Stomach (tissue), 8 donors: ENCODE measurements at regions not wholly inside any gene's neighbourhood (a gene's known extent, or its start where the extent isn't known, plus 50 kb on each side); places are given as distances from the start of the nearest gene placed in this dataset.
A peak's percentile ranks its signal among the peaks of the same experiment; 100 is the strongest.
"Not testable (repeated sequence)": the region's sequence is repeated elsewhere in the genome, so short reads cannot be mapped to it uniquely, and the experiment has no call there.

Source experiments
- DNase-seq, 2 donors: peaks; one replicate each; pipeline versions ENCODE4 v3.0.0 to v3.0.0-alpha.2; 2013 to 2019
- H3K27ac ChIP-seq, 5 donors: fragments of 200-600 bp in 4 of 5; sonication (generic) in 4 of 5; one replicate each; pipeline ENCODE4 v1.5.1; 2013 to 2019; ENCODE audit warnings: mild to moderate bottlenecking in 1 of 5, moderate library complexity in 1 of 5
- H3K27me3 ChIP-seq, 3 donors: fragments of 200-600 bp; sonication (generic); one replicate each; pipeline ENCODE4 v1.5.1; 2017 to 2019; ENCODE audit warnings: mixed run types in 1 of 3
- H3K36me3 ChIP-seq, 4 donors: fragments of 200-600 bp; sonication (generic); 1 replicate in 3 of 4; 2 replicates in 1 of 4; pipeline ENCODE4 v1.5.1; 2016 to 2019
- H3K4me1 ChIP-seq, 4 donors: fragments of 200-600 bp; sonication (generic); one replicate each; pipeline ENCODE4 v1.5.1; 2016 to 2019
- H3K4me3 ChIP-seq, 4 donors: fragments of 200-600 bp; sonication (generic) in 3 of 4; one replicate each; pipeline ENCODE4 v1.5.1; 2016 to 2019; ENCODE audit warnings: mild to moderate bottlenecking in 1 of 4
- H3K9me3 ChIP-seq, 4 donors: fragments of 200-600 bp; sonication (generic); one replicate each; pipeline ENCODE4 v1.5.1; 2016 to 2019
- CTCF ChIP-seq, 7 experiments: fragments of 450-650 bp in 4 of 7; fragments of 200-600 bp in 3 of 7; sonication (generic) in 3 of 7; IDR thresholded peaks; one replicate each; pipeline ENCODE4 v1.5.1; 2016 to 2019; ENCODE audit warnings: antibody characterized with exemption in 7 of 7, control low read depth in 2 of 7, mild to moderate bottlenecking in 1 of 7
- WGBS, 5 donors: extraction: QIAGEN DNeasy Blood & Tissue Kit in 3 of 5; methylation state at CpG; one replicate each; pipeline versions ENCODE4 v1.1.5 to v1.1.7; 2013 to 2018; 5-methylcytosine and 5-hydroxymethylcytosine counted together
- intact Hi-C: fragments of 100-400 bp; cut with DNase I; formaldehyde crosslinking; loops from one replicate; pipeline ENCODE4 v1.15.1; 2023; ENCODE audit warnings: low total_unique reads
- donor health status: healthy with polysubstance abuse.
- donor health status: Bipolar disorder and iron deficiency.
- donor health status: healthy.

DNA sequence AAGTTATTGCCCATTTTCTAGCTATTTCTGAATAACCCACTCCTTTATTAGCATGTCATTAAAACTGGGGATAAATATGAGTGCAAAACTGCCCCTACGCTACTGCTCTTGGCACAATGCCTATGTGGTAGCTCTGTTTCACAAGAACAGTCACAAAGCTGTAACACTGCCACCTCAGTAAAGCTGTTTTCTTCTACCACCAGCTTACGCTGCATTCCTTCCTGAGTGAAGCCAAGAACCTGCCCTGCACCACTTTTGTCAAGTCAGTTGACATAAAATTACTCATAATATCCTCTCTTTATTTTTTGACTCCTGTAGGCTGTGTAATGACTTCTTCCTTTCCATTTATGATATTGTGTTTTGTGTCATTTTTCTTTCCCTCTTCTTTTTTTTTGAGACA, 313.2 kb upstream of the PLGLB1 start:
- DNase-seq, H3K27ac ChIP-seq, H3K4me3 ChIP-seq, H3K9me3 ChIP-seq, H3K4me1 ChIP-seq, H3K27me3 ChIP-seq, H3K36me3 ChIP-seq, intact Hi-C loops: not testable (repeated sequence)
- WGBS, 5 donors = 69 to 84% (median 80%) methylated on average over 2 of the region's 2 CpGs

DNA sequence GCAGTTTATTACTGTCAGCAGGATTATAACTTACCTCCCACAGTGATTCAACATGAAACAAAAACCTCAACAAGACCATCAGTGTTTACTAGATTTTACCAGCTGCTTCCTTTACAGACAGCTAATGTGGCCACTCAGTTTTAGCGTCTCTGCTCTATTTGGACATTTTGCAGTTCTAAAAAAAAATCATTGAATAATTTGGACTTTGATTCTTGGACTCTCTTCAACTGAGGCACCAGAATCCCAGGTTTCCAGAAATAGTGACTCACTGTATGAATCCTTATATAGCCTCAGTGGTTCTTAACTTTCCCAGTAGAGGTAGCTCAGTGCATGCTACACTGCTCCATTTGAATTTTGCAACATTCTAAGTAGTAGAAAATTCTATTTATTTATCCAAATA, 317.4 kb upstream of the PLGLB1 start:
- H3K4me1 ChIP-seq, intact Hi-C loops, H3K27me3 ChIP-seq, H3K27ac ChIP-seq, H3K9me3 ChIP-seq, DNase-seq, H3K4me3 ChIP-seq, H3K36me3 ChIP-seq: not testable (repeated sequence)
- WGBS, 5 donors = 13 to 44% (median 16%) methylated on average over 1 of the region's 1 CpG

- intact Hi-C loops, H3K4me1 ChIP-seq, H3K27me3 ChIP-seq, H3K9me3 ChIP-seq, H3K4me3 ChIP-seq, H3K27ac ChIP-seq, H3K36me3 ChIP-seq: not testable (repeated sequence)
- 20 to 36% (median 25%) methylated on average over 20 to 31 of the region's 31 CpGs for WGBS, 5 donors
- TF ChIP-seq CTCF (IDR thresholded peaks at IDR 0.05) = peak in 5 of 7 experiments; percentile 5 to 68 (median 41)
- peak; percentile 74 to 80 for DNase-seq
Measured at GRCh38 chr2:87341601-87342014, 320.0 kb upstream of the PLGLB1 start.

GRCh38 chr2:87342175-87342574, 320.5 kb upstream of the PLGLB1 start:
- H3K27ac ChIP-seq, H3K36me3 ChIP-seq, H3K27me3 ChIP-seq, H3K9me3 ChIP-seq, intact Hi-C loops, H3K4me3 ChIP-seq, DNase-seq, H3K4me1 ChIP-seq: not testable (repeated sequence)
- 91 to 93% (median 91%) methylated on average over 9 to 24 of the region's 24 CpGs for WGBS, 5 donors

DNA sequence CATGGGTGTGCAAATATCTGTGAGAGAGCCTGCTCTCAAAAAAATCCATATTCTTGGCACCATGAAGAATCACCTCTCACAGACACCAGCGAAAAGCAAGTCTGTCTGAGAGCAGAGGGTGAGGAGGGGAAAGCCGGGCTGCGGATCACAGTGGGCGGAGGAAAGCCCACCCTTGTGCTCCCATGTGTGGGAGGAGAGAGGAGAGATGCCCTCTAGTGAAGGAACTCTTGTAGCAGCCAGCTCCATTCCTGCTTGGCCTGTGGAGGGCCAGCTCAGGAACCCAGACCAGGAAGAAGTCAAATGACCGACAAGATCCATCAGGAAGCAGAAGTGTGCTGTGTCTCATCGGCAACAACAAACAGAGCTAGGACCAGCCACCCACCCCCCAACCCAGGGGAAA, 321.7 kb upstream of the PLGLB1 start:
- WGBS, 5 donors = 48 to 53% (median 50%) methylated on average over 4 to 6 of the region's 6 CpGs
- intact Hi-C loops, H3K27ac ChIP-seq: not testable (repeated sequence)

DNA sequence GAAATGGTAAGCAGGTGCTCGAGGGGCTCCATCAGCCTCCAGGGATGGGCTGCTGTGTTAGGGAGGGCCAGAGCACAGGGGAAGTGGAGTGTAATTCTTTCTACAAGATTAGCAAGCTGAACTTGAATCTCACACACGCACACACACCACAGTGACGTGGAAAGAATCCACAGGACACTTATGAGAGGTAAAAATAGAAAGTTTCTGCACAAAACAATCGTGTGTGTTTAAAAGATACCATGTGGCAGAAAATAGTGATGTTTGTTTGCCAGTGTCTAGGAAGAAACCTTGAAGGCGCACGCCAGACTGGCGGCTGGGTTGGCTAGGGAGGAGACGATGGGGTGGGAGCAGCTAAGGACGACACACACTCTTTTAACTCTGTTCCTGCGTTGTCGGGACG, 323.6 kb upstream of the PLGLB1 start:
- intact Hi-C loops, H3K4me1 ChIP-seq, H3K27ac ChIP-seq, H3K9me3 ChIP-seq, H3K27me3 ChIP-seq, DNase-seq, H3K36me3 ChIP-seq, H3K4me3 ChIP-seq: not testable (repeated sequence)
- WGBS, 5 donors = 67 to 79% (median 70%) methylated on average over 11 to 12 of the region's 12 CpGs

More for the DNA sequence above, 321.7 kb upstream of the PLGLB1 start:
- H3K36me3 ChIP-seq, H3K4me3 ChIP-seq, H3K9me3 ChIP-seq, H3K27me3 ChIP-seq, DNase-seq, H3K4me1 ChIP-seq: not testable (repeated sequence)

GRCh38 chr2:87348556-87348955, 326.9 kb upstream of the PLGLB1 start:
- H3K9me3 ChIP-seq, H3K36me3 ChIP-seq, intact Hi-C loops, H3K27me3 ChIP-seq, H3K4me3 ChIP-seq, H3K4me1 ChIP-seq, DNase-seq: not testable (repeated sequence)
- peak overlapping the region in 1 of 5 donors; percentile 31 for H3K27ac ChIP-seq
- WGBS, 5 donors = 38 to 98% (median 93%) methylated on average over 14 to 49 of the region's 56 CpGs

- DNase-seq, H3K9me3 ChIP-seq, H3K36me3 ChIP-seq, H3K4me1 ChIP-seq, H3K4me3 ChIP-seq, H3K27me3 ChIP-seq, intact Hi-C loops: not testable (repeated sequence)
- 77 to 97% (median 93%) methylated on average over 22 to 42 of the region's 53 CpGs for WGBS, 5 donors
- H3K27ac ChIP-seq = peak overlapping the region in 1 of 5 donors; percentile 31
Measured at GRCh38 chr2:87349006-87349405, 327.4 kb upstream of the PLGLB1 start.

GRCh38 chr2:87352178-87352934, 330.7 kb upstream of the PLGLB1 start:
- H3K27me3 ChIP-seq, DNase-seq, intact Hi-C loops, H3K36me3 ChIP-seq, H3K27ac ChIP-seq, H3K4me3 ChIP-seq, H3K9me3 ChIP-seq, H3K4me1 ChIP-seq: not testable (repeated sequence)
- WGBS, 5 donors = 81 to 100% (median 91%) methylated on average over 2 to 18 of the region's 21 CpGs

DNA sequence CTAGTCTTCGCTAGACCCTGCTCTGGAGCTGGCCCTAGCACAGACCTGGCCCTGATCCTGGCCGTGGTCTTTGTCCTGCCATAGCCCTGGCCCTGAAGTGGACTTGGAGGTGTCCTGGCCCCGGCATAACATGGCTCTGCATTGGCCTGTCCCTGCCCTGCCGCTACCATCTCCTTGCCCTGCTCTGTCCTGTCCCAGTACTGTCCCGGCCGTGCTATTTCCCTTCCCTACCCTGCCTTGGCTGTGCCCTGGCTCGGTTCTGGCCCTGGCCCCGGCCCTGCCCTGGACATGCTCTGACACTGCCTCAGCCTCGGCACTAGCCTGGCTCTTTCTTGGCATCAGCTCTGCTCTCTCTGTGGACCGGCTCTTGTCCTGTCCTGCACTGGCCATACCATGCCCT, 331.8 kb upstream of the PLGLB1 start:
- WGBS, 5 donors = 76 to 96% (median 92%) methylated on average over 4 to 7 of the region's 10 CpGs
- H3K27me3 ChIP-seq, H3K4me1 ChIP-seq, H3K9me3 ChIP-seq, intact Hi-C loops, H3K4me3 ChIP-seq, H3K36me3 ChIP-seq, H3K27ac ChIP-seq, DNase-seq: not testable (repeated sequence)

GRCh38 chr2:87354102-87354501, 332.5 kb upstream of the PLGLB1 start:
- intact Hi-C loops, H3K9me3 ChIP-seq, H3K4me1 ChIP-seq, H3K27me3 ChIP-seq, H3K27ac ChIP-seq, H3K4me3 ChIP-seq, H3K36me3 ChIP-seq, DNase-seq: not testable (repeated sequence)
- WGBS, 5 donors = 50 to 100% (median 82%) methylated on average over 1 to 5 of the region's 6 CpGs; no CpG with 5 or more reads in 1 of the 5 donors
